Caco-2 (cell line): ENCODE measurements at regions not wholly inside any gene's neighbourhood (a gene's known extent, or its start where the extent isn't known, plus 50 kb on each side); places are given as distances from the start of the nearest gene placed in this dataset.
A peak's percentile ranks its signal among the peaks of the same experiment; 100 is the strongest.

Experiments
- BruUV-seq: library from RNA; stranded (reverse); fragments of 400-500 nt; replicated peaks from 2 replicates; lab custom pipeline; 2021; lab: Mats Ljungman, UMichigan
- CTCF ChIA-PET: fragments of 300-600 bp; sonication (Branson Sonifier 250); formaldehyde crosslinking; loops from one replicate; lab custom pipeline; 2022; ENCODE audit warnings: antibody characterized with exemption; lab: Charles Lee
- POLR2A ChIA-PET: fragments of 300-600 bp; sonication (Branson Sonifier 250); formaldehyde crosslinking; loops from one replicate; lab custom pipeline; 2022; ENCODE audit warnings: antibody characterized with exemption; lab: Charles Lee
- DNase-seq, 2 experiments: peaks; one replicate each; pipeline versions ENCODE4 v3.0.0 to v3.0.0-alpha.2; 2020 to 2022
- H3K27me3 ChIP-seq: replicated peaks from 2 replicates; pipeline ENCODE4 v1.6.0; 2011; ENCODE audit warnings: low read length; ENCODE audit not compliant: control insufficient read depth, insufficient read depth
- H3K36me3 ChIP-seq: 2 replicates; pipeline ENCODE4 v1.5.1; 2011; ENCODE audit warnings: low read length; ENCODE audit not compliant: control insufficient read depth, insufficient read depth
- H3K4me1 ChIP-seq: fragments of 250-450 bp; sonication (Bioruptor Pico); 2 replicates; pipeline ENCODE4 v1.5.1; 2020; ENCODE audit warnings: mild to moderate bottlenecking
- H3K4me3 ChIP-seq: 2 replicates; pipeline ENCODE4 v1.5.1; 2011; ENCODE audit warnings: low read depth, mild to moderate bottlenecking, control low read depth, low read length
- H3K9me3 ChIP-seq: fragments of 250-450 bp; sonication (Bioruptor Pico); 2 replicates; pipeline ENCODE4 v1.5.1; 2020; ENCODE audit warnings: mild to moderate bottlenecking, moderate library complexity
- H3K27ac Mint-ChIP-seq: one replicate; pipeline ENCODE4 v1.8.0; 2022; ENCODE audit warnings: mixed read lengths; ENCODE audit not compliant: unreplicated experiment
- H3K27me3 Mint-ChIP-seq: one replicate; pipeline ENCODE4 v1.8.0; 2022; ENCODE audit warnings: mixed read lengths; ENCODE audit not compliant: insufficient read depth, unreplicated experiment
- H3K36me3 Mint-ChIP-seq: one replicate; pipeline ENCODE4 v1.8.0; 2022; ENCODE audit warnings: mild to moderate bottlenecking, mixed read lengths; ENCODE audit not compliant: insufficient read depth, unreplicated experiment
- H3K4me1 Mint-ChIP-seq: one replicate; pipeline ENCODE4 v1.8.0; 2022; ENCODE audit warnings: low read depth, mixed read lengths; ENCODE audit not compliant: unreplicated experiment
- H3K4me3 Mint-ChIP-seq: one replicate; pipeline ENCODE4 v1.8.0; 2022; ENCODE audit warnings: mild to moderate bottlenecking, moderate library complexity, mixed read lengths; ENCODE audit not compliant: unreplicated experiment
- H3K9me3 Mint-ChIP-seq: one replicate; pipeline ENCODE4 v1.8.0; 2022; ENCODE audit warnings: mixed read lengths; ENCODE audit not compliant: unreplicated experiment
- intact Hi-C: fragments of 100-400 bp; cut with micrococcal nuclease; formaldehyde crosslinking; loops from one replicate; pipeline ENCODE4 v1.10.0; 2022; ENCODE audit not compliant: unreplicated experiment
- TF ChIP-seq, protein P1 (sequence below), 2 experiments: fragments of 200-600 bp in 1 of 2; IDR thresholded peaks; 1 replicate in 1 of 2; 2 replicates in 1 of 2; pipeline versions ENCODE4 v1.5.1 to v1.8.0; 2011 to 2022; ENCODE audit warnings: antibody characterized with exemption in 1 of 2, control low read depth in 1 of 2, inconsistent platforms in 1 of 2, low read depth in 1 of 2, low read length in 1 of 2, mild to moderate bottlenecking in 1 of 2, moderate library complexity in 1 of 2; ENCODE audit not compliant: insufficient read depth in 1 of 2, severe bottlenecking in 1 of 2, unreplicated experiment in 1 of 2

GRCh38 chr4:133585323-133585722 is 436.2 kb downstream of the PCDH10 start:
- Mint-ChIP-seq H3K4me1 (no peaks in the 10 kb centered on the region), H3K27me3 (no peaks in the 10 kb centered on the region)

DNA sequence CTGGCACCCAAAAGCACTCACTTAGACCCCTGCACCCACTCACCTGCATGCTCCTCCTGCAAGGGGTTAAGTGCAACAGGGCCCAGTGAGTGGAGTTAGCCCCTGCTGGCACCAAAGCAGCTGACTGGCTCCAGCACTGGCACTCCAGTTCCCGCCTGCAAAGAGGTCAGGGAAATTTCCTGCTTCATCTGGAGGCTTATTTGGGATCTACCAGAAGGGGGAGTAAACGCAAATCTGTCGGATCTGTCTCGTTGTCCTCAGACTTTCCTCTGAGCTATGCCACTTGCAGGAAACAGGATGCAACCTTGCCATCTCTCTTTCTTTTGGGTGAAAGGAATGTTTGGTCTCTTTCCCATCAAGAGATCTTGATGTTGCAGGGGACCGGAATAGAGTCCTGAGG is 435.6 kb downstream of the PCDH10 start:
- H3K4me1 Mint-ChIP-seq, result no peaks in the 10 kb centered on the region
- TF ChIP-seq, protein P1, sequence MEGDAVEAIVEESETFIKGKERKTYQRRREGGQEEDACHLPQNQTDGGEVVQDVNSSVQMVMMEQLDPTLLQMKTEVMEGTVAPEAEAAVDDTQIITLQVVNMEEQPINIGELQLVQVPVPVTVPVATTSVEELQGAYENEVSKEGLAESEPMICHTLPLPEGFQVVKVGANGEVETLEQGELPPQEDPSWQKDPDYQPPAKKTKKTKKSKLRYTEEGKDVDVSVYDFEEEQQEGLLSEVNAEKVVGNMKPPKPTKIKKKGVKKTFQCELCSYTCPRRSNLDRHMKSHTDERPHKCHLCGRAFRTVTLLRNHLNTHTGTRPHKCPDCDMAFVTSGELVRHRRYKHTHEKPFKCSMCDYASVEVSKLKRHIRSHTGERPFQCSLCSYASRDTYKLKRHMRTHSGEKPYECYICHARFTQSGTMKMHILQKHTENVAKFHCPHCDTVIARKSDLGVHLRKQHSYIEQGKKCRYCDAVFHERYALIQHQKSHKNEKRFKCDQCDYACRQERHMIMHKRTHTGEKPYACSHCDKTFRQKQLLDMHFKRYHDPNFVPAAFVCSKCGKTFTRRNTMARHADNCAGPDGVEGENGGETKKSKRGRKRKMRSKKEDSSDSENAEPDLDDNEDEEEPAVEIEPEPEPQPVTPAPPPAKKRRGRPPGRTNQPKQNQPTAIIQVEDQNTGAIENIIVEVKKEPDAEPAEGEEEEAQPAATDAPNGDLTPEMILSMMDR (IDR thresholded peaks at IDR 0.05; ENCODE audit: insufficient read depth in 1 of 2, low read depth in 1 of 2, low read length in 1 of 2, severe bottlenecking in 1 of 2, unreplicated experiment in 1 of 2), result peak; percentile 10 to 14
- DNase-seq, result peak in 1 of 2 experiments; percentile 13
- H3K9me3 Mint-ChIP-seq, result no peaks in the 10 kb centered on the region
- CTCF ChIA-PET, result interaction anchor here (0.7 to 1.0 kb wide), 2 partner anchors 336 to 430 kb away, joined by 3 read pairs; no protein-coding TSS in a partner anchor
- no peaks in the 10 kb centered on the region for H3K36me3 Mint-ChIP-seq
- no peaks in the 10 kb centered on the region for H3K27me3 Mint-ChIP-seq
- no peaks in the 10 kb centered on the region for H3K4me1 ChIP-seq
- no peaks in the 10 kb centered on the region for H3K36me3 ChIP-seq
- H3K4me3 ChIP-seq, result no peak overlapping the region
- H3K9me3 ChIP-seq, result no peaks in the 10 kb centered on the region
- intact Hi-C loops, result no loop called here
- POLR2A ChIA-PET, result no interaction called here
- H3K27ac Mint-ChIP-seq, result no peak overlapping the region
- no TSS peak for BruUV-seq
- H3K27me3 ChIP-seq, result no peaks in the 10 kb centered on the region
- H3K4me3 Mint-ChIP-seq, result no peak overlapping the region

More at GRCh38 chr4:133585323-133585722, 436.2 kb downstream of the PCDH10 start:
- DNase-seq, result no peak
- TF ChIP-seq, protein P1 (IDR thresholded peaks at IDR 0.05; ENCODE audit: insufficient read depth in 1 of 2, low read depth in 1 of 2, low read length in 1 of 2, severe bottlenecking in 1 of 2, unreplicated experiment in 1 of 2), result no peak
- Histone ChIP-seq H3K9me3 (no peaks in the 10 kb centered on the region), H3K4me3 (no peak overlapping the region), H3K27me3 (no peaks in the 10 kb centered on the region), H3K4me1 (no peaks in the 10 kb centered on the region), H3K36me3 (no peaks in the 10 kb centered on the region)
- Mint-ChIP-seq H3K27ac (no peak overlapping the region), H3K36me3 (no peaks in the 10 kb centered on the region), H3K4me3 (no peak overlapping the region), H3K9me3 (no peaks in the 10 kb centered on the region)
- BruUV-seq, result no TSS peak
- intact Hi-C loops, result no loop called here
- ChIA-PET POLR2A (no interaction called here), CTCF (interaction anchor here (0.7 to 1.0 kb wide), 2 partner anchors 336 to 431 kb away, joined by 3 read pairs; no protein-coding TSS in a partner anchor)

DNA sequence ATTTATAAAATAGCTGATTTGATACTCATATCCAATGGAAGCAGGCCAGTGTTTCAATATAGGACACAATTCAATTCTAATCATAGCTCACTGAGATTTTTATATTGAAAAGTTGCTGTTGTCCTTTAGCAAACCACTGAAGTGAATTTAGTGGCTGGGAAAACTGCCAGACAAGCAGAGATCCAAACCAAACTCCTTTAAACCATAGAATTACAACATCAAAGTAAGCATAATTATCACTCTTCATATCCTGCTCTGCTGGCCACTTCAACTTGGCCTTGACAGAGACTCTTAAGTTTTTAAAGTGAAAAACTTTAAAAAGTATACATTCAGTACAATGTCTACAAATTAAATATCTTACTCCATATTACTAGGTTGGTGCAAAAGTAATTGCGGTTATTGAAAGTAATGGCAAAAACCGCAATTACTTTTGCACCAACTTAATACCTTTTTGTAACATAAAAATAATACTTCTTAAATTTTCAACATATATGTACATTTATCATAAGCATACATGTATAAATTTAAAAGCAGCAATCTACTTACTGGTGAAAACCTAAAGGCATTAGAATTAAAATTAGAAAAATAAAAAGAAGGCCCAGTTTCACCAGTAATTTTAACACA is 433.0 kb downstream of the PCDH10 start:
- Histone ChIP-seq H3K4me1 (no peaks in the 10 kb centered on the region), H3K4me3 (no peak overlapping the region), H3K27me3 (no peaks in the 10 kb centered on the region), H3K36me3 (no peaks in the 10 kb centered on the region), H3K9me3 (no peaks in the 10 kb centered on the region)
- ChIA-PET CTCF (no interaction called here), POLR2A (no interaction called here)
- no peak for DNase-seq
- Mint-ChIP-seq H3K27me3 (no peaks in the 10 kb centered on the region), H3K4me3 (no peak overlapping the region), H3K36me3 (no peaks in the 10 kb centered on the region), H3K27ac (no peak overlapping the region), H3K9me3 (no peaks in the 10 kb centered on the region), H3K4me1 (no peaks in the 10 kb centered on the region)
- intact Hi-C loops, result no loop called here
- no TSS peak for BruUV-seq
- TF ChIP-seq, protein P1 (IDR thresholded peaks at IDR 0.05; ENCODE audit: insufficient read depth in 1 of 2, low read depth in 1 of 2, low read length in 1 of 2, severe bottlenecking in 1 of 2, unreplicated experiment in 1 of 2), result no peak
